Neural progenitor cell (in vitro differentiated cells): ENCODE measurements at regions not wholly inside any gene's neighbourhood (a gene's known extent, or its start where the extent isn't known, plus 50 kb on each side); places are given as distances from the start of the nearest gene placed in this dataset.

ENCODE experiments used
- EZH2 ChIP-seq: fragments of 200-600 bp; sonication (generic); IDR thresholded peaks from 2 replicates; pipeline ENCODE4 v1.6.1; 2017; ENCODE audit warnings: antibody characterized with exemption, mild to moderate bottlenecking, moderate library complexity
- EZH2phosphoT487 ChIP-seq: fragments of 200-600 bp; sonication (generic); IDR thresholded peaks from 2 replicates; pipeline ENCODE4 v1.6.1; 2017; ENCODE audit warnings: antibody characterized with exemption
- TF ChIP-seq, protein P1 (sequence below): fragments of 200-600 bp; sonication (generic); IDR thresholded peaks from 2 replicates; pipeline ENCODE4 v1.5.1; 2017; ENCODE audit warnings: antibody characterized with exemption, mild to moderate bottlenecking

DNA sequence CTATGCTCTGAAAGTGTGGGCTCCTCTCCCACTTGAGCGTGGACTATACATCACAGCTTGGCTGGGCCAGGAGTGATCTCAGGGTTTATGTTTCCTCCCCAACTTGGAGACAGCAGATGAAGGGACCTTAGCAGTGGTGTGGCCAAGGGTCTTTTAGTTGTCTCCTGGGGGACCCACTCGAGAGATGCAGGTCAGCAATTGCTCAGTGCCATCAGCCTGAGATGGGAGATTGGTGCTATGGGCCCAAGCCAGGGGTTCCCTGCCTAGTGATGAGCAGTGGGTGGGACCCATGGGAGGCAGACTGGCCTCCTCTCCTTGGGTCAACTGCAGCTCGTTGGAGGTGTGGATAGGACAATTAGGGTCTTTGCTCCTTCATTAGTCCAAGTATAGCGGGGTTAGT, 510.5 kb upstream of the FSHR start:
- TF ChIP-seq, protein P1, sequence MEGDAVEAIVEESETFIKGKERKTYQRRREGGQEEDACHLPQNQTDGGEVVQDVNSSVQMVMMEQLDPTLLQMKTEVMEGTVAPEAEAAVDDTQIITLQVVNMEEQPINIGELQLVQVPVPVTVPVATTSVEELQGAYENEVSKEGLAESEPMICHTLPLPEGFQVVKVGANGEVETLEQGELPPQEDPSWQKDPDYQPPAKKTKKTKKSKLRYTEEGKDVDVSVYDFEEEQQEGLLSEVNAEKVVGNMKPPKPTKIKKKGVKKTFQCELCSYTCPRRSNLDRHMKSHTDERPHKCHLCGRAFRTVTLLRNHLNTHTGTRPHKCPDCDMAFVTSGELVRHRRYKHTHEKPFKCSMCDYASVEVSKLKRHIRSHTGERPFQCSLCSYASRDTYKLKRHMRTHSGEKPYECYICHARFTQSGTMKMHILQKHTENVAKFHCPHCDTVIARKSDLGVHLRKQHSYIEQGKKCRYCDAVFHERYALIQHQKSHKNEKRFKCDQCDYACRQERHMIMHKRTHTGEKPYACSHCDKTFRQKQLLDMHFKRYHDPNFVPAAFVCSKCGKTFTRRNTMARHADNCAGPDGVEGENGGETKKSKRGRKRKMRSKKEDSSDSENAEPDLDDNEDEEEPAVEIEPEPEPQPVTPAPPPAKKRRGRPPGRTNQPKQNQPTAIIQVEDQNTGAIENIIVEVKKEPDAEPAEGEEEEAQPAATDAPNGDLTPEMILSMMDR: no peak
- TF ChIP-seq EZH2 (no peak), EZH2phosphoT487 (no peak)
